NCI-H2196 (cell line): ENCODE measurements at regions not wholly inside any gene's neighbourhood (a gene's known extent, or its start where the extent isn't known, plus 50 kb on each side); places are given as distances from the start of the nearest gene placed in this dataset.
A peak's percentile ranks its signal among the peaks of the same experiment; 100 is the strongest.
"Not testable (repeated sequence)": the region's sequence is repeated elsewhere in the genome, so short reads cannot be mapped to it uniquely, and the experiment has no call there.

Source experiments
- DNase-seq: peaks from one replicate; lab custom pipeline; 2025; ENCODE audit not compliant: unreplicated experiment; lab: John Stamatoyannopoulos, UW

- DNase-seq = peak; percentile 47
Observed at GRCh38 chr2:236369661-236370062, 105.5 kb upstream of the ASB18 start.

- DNase-seq = no peak
Observed at GRCh38 chr2:236370847-236371409, 106.7 kb upstream of the ASB18 start.

GRCh38 chr2:236375973-236376476 is 111.8 kb upstream of the ASB18 start:
- no peak for DNase-seq

- peak; percentile 39 for DNase-seq
Observed at GRCh38 chr2:236376566-236377244, 112.5 kb upstream of the ASB18 start.

- DNase-seq = no peak
Observed at GRCh38 chr2:236380051-236380612, 115.9 kb upstream of the ASB18 start.

- DNase-seq = not testable (repeated sequence)
Observed at GRCh38 chr2:236381253-236381652, 117.0 kb upstream of the ASB18 start.

GRCh38 chr2:236389284-236390216 is 125.3 kb upstream of the ASB18 start:
- DNase-seq = not testable (repeated sequence)

- no peak for DNase-seq
Observed at GRCh38 chr2:236393101-236393500, 128.9 kb upstream of the ASB18 start.

- DNase-seq = no peak
Observed at GRCh38 chr2:236393581-236393980, 129.4 kb upstream of the ASB18 start.

- DNase-seq = no peak
Observed at GRCh38 chr2:236394571-236394970, 130.4 kb upstream of the ASB18 start.

GRCh38 chr2:236395067-236395466 is 130.9 kb upstream of the ASB18 start:
- no peak for DNase-seq

GRCh38 chr2:236396818-236397350 is 132.7 kb upstream of the ASB18 start:
- DNase-seq = no peak

- no peak for DNase-seq
Observed at GRCh38 chr2:236397681-236398080, 133.5 kb upstream of the ASB18 start.

- DNase-seq = no peak
Observed at GRCh38 chr2:236399409-236399808, 135.2 kb upstream of the ASB18 start.

- DNase-seq = no peak
Observed at GRCh38 chr2:236400046-236400574, 135.9 kb upstream of the ASB18 start.

- DNase-seq = no peak
Observed at GRCh38 chr2:236400594-236401360, 136.6 kb upstream of the ASB18 start.

GRCh38 chr2:236402033-236402790 is 138.0 kb upstream of the ASB18 start:
- no peak for DNase-seq

GRCh38 chr2:236403125-236403524 is 138.9 kb upstream of the ASB18 start:
- no peak for DNase-seq

- DNase-seq = no peak
Observed at GRCh38 chr2:236403811-236404210, 139.6 kb upstream of the ASB18 start.
